AG04449 (cell line): ENCODE measurements at regions not wholly inside any gene's neighbourhood (a gene's known extent, or its start where the extent isn't known, plus 50 kb on each side); places are given as distances from the start of the nearest gene placed in this dataset.
"Not testable (repeated sequence)": the region's sequence is repeated elsewhere in the genome, so short reads cannot be mapped to it uniquely, and the experiment has no call there.

ENCODE experiments used
- CTCF ChIA-PET: fragments of 350-600 bp; formaldehyde crosslinking; extraction: SDS; loops from one replicate; lab custom pipeline; 2021; ENCODE audit warnings: antibody characterized with exemption; lab: Yijun Ruan, JAX
- POLR2A ChIA-PET: fragments of 400-600, 350-600 bp; formaldehyde crosslinking; extraction: SDS; loops from one replicate; lab custom pipeline; 2020; ENCODE audit warnings: antibody characterized with exemption, inconsistent platforms; lab: Yijun Ruan, JAX
- DNase-seq: peaks from one replicate; pipeline ENCODE4 v3.0.0-alpha.2; 2010; ENCODE audit warnings: low read depth, low spot score
- H3K4me3 ChIP-seq: 2 replicates; pipeline ENCODE4 v1.5.1; 2011; ENCODE audit warnings: low read depth, mild to moderate bottlenecking, control low read depth, low read length
- CTCF ChIP-seq: IDR thresholded peaks from one replicate; pipeline ENCODE4 v1.5.1; 2011; ENCODE audit warnings: mild to moderate bottlenecking, moderate library complexity, low read length, control low read depth, inconsistent platforms; ENCODE audit not compliant: insufficient read depth; ENCODE audit errors: missing control alignments

DNA sequence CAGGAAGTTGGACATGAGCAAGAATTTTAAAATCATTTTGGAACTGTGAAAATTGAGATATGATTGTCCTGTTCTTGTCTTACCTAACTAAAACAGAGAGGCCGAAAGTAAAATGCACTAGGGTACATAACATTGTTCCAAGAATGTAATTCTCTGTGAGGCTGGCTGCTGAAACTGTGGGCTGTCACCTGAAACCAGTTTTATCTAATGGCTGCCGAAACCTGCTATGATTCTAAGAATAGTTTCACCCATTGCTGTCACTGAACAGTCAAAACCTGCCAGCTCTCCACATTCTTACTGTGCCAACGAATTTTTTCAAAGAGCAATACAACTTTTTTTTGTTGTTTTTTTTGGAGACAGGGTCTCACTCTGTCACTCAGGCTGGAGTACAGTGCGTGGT, 119.3 kb upstream of the ZSWIM2 start:
- TF ChIP-seq CTCF: no peak
- POLR2A ChIA-PET: no interaction called here
- no peak overlapping the region for H3K4me3 ChIP-seq
- CTCF ChIA-PET: no interaction called here
- no peak for DNase-seq

DNA sequence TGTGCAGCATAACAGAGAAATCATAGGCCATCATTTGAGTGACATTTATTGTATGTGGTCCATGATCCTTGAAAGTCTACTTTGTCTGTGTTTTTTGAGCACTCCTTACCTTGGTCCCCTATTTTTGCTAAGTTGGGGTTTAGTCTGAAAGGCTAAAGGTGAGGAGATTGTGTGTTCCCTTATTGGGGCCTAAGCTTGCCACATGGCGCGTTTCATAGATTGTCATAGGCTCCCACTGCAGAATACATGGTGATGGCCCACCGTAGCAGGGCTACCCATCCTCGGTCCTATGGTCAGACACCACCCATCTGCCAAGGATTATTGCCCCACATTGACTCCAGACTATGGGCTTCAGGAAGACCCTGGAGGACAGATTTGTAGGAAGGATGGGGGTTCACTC, 117.0 kb upstream of the ZSWIM2 start:
- no peak overlapping the region for H3K4me3 ChIP-seq
- DNase-seq: no peak
- ChIA-PET CTCF (no interaction called here), POLR2A (no interaction called here)
- no peak for TF ChIP-seq CTCF

DNA sequence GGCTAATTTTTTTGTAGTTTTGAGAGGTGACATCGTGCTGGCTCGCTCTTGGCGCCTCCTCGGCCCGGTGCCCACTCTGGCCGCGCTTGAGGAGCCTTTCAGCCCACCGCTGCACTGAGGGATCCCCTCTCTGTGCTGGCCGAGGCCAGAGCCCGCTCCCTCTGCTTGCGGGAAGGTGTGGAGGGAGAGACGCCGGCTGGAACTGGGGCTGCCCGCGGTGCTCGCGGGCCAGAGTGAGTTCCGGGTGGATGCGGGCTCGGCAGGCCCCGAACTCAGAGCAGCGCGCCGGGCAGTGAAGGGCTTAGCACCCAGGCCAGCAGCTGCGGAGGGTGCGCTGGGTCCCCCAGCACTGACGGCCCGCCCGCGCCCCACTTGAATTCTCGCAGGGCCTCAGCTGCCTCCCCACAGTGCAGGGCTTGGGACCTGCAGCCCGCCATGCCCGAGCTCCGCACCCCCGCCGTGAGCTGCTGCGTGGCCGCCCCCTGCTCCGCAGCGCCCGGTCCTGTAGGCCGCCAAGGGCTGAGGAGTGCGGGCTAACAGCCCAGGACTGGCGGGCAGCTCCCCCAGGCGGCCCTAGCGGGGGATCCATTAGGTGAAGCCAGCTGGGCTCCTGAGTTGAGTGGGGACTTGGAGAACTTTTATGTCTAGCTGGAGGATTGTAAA, 113.2 kb upstream of the ZSWIM2 start:
- ChIA-PET CTCF (no interaction called here), POLR2A (interaction anchor here (0.6 kb wide), 1 partner anchor 386 kb away, joined by 3 read pairs; no protein-coding TSS in a partner anchor)
- no peak for DNase-seq
- no peak for TF ChIP-seq CTCF
- H3K4me3 ChIP-seq: no peak overlapping the region

GRCh38 chr2:186960241-186960640, 111.3 kb upstream of the ZSWIM2 start:
- H3K4me3 ChIP-seq, DNase-seq, POLR2A ChIA-PET, CTCF ChIA-PET: not testable (repeated sequence)

- TF ChIP-seq CTCF: no peak
- DNase-seq: no peak
- POLR2A ChIA-PET: no interaction called here
- CTCF ChIA-PET: no interaction called here
- H3K4me3 ChIP-seq: no peak overlapping the region
Observed at GRCh38 chr2:186959486-186959885, 110.5 kb upstream of the ZSWIM2 start.

DNA sequence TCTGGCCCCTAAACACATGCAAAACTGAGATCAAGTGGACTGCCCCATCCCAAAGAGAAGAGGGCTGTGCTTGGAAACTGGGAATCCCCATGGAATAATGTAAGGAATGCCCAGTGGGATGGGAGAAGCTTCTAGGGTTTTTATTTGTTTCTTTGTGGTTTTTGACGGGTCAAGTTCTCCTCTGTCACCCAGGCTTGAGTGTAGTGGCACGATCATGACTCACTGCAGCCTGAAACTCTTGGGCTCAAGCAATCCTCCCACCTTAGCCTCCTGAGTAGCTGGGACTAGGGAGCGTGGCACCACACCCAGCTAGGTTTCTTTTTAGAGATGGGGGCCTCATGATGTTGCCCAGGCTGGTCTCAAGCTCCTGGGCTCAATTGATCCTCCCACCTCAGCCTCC, 101.7 kb upstream of the ZSWIM2 start:
- POLR2A ChIA-PET: no interaction called here
- TF ChIP-seq CTCF: no peak
- H3K4me3 ChIP-seq: no peak overlapping the region
- no peak for DNase-seq
- CTCF ChIA-PET: no interaction called here

DNA sequence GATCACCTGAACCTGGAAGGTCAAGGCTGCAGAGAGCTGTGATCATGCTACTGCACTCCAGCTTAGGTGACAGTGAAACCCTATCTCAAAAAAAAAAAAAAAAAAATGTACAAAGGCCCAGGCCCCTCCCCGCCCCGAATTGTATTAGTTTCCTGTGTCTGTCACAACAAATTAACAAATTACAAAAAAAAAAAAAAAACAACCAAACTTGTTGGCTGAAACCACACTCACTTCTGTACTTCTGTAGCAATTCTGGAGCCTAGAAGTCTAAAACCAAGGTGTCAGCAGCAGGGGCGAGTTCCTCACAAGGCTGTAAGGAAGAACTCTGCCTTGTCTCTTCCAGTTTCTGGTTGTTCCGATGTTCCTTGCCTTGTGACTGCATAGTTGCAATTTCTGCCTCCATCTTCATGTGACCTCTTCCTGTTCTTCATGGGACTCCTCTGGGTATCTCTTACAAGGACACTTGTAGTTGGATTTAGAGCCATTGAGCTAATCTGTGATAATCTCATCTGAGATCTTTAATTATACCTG, 100.8 kb upstream of the ZSWIM2 start:
- H3K4me3 ChIP-seq: no peak overlapping the region
- TF ChIP-seq CTCF: no peak
- no peak for DNase-seq
- ChIA-PET POLR2A (no interaction called here), CTCF (no interaction called here)
